T-cell (primary cell): ENCODE measurements at regions not wholly inside any gene's neighbourhood (a gene's known extent, or its start where the extent isn't known, plus 50 kb on each side); places are given as distances from the start of the nearest gene placed in this dataset.

Source experiments
- ATAC-seq, 4 experiments: fragments of 200-7000 bp in 3 of 4; fragments of 150-1000 bp in 1 of 4; cut with Tn5 transposase; replicated peaks in 1 of 4; 1 replicate in 3 of 4; 2 replicates in 1 of 4; pipeline ENCODE4 v1.10.0; 2021; ENCODE audit warnings: moderate library complexity in 3 of 4, mild to moderate bottlenecking in 2 of 4, moderate number of reproducible peaks in 1 of 4
- CTCF ChIA-PET, 2 donors: fragments of 300-600 bp; sonication (Branson Sonifier 250); formaldehyde crosslinking; loops; one replicate each; lab custom pipeline; 2022; ENCODE audit warnings: antibody characterized with exemption in 2 of 2; lab: Charles Lee
- POLR2A ChIA-PET, 2 donors: fragments of 300-600 bp; sonication (Branson Sonifier 250); formaldehyde crosslinking; loops; one replicate each; lab custom pipeline; 2022; ENCODE audit warnings: antibody characterized with exemption in 2 of 2; lab: Charles Lee
- DNase-seq, 35 experiments: peaks; one replicate each; pipeline versions ENCODE4 v3.0.0 to v3.0.0-alpha.2; 2013 to 2023
- H3K27ac ChIP-seq: one replicate; pipeline ENCODE4 v1.5.1; 2013; ENCODE audit warnings: low read length
- H3K27me3 ChIP-seq, 2 experiments: replicated peaks in 1 of 2; 1 replicate in 1 of 2; 2 replicates in 1 of 2; pipeline versions ENCODE4 v1.6.1 to v1.7.0; 2013; ENCODE audit warnings: low read length in 1 of 2, mixed read lengths in 1 of 2; ENCODE audit not compliant: control insufficient read depth in 2 of 2, insufficient read depth in 2 of 2; ENCODE audit errors: extremely low read depth in 1 of 2
- H3K36me3 ChIP-seq, 2 donors: 1 replicate in 1 of 2; 2 replicates in 1 of 2; pipeline versions ENCODE4 v1.6.1 to v1.7.0; 2013; ENCODE audit warnings: low read length in 1 of 2; ENCODE audit not compliant: control insufficient read depth in 2 of 2, insufficient read depth in 1 of 2; ENCODE audit errors: extremely low read depth in 1 of 2
- H3K4me1 ChIP-seq, 2 experiments: 1 replicate in 1 of 2; 2 replicates in 1 of 2; pipeline versions ENCODE4 v1.6.1 to v1.7.0; 2013; ENCODE audit warnings: low read length in 2 of 2, mixed read lengths in 1 of 2; ENCODE audit not compliant: insufficient read depth in 2 of 2, control insufficient read depth in 1 of 2; ENCODE audit errors: extremely low read depth in 1 of 2
- H3K4me3 ChIP-seq, 2 donors: 1 replicate in 1 of 2; 2 replicates in 1 of 2; pipeline versions ENCODE4 v1.5.1 to v1.7.0; 2013; ENCODE audit warnings: mild to moderate bottlenecking in 2 of 2, low read length in 1 of 2, moderate library complexity in 1 of 2; ENCODE audit not compliant: control insufficient read depth in 1 of 2; ENCODE audit errors: extremely low read depth in 1 of 2
- H3K9me3 ChIP-seq: 2 replicates; pipeline ENCODE4 v1.7.0; 2013
- H3K27ac Mint-ChIP-seq, 2 donors: one replicate each; pipeline ENCODE4 v1.8.0; 2020 to 2021; ENCODE audit warnings: mild to moderate bottlenecking in 2 of 2, mixed read lengths in 2 of 2
- H3K27me3 Mint-ChIP-seq, 2 donors: one replicate each; pipeline ENCODE4 v1.8.0; 2021 to 2022; ENCODE audit warnings: mixed read lengths in 2 of 2
- H3K36me3 Mint-ChIP-seq: one replicate; pipeline ENCODE4 v1.8.0; 2021; ENCODE audit warnings: mixed read lengths
- H3K4me1 Mint-ChIP-seq, 3 donors: one replicate each; pipeline ENCODE4 v1.8.0; 2020 to 2022; ENCODE audit warnings: mixed read lengths in 3 of 3, mild to moderate bottlenecking in 1 of 3
- H3K4me3 Mint-ChIP-seq, 3 donors: one replicate each; pipeline ENCODE4 v1.8.0; 2020 to 2022; ENCODE audit warnings: mild to moderate bottlenecking in 3 of 3, mixed read lengths in 3 of 3, moderate library complexity in 3 of 3
- H3K9me3 Mint-ChIP-seq, 3 donors: one replicate each; pipeline ENCODE4 v1.8.0; 2020 to 2022; ENCODE audit warnings: mixed read lengths in 3 of 3
- WGBS: methylation state at CpG from one replicate; pipeline ENCODE4 v1.1.5; 2013; ENCODE audit warnings: missing lambda C conversion rate; ENCODE audit not compliant: insufficient coverage; 5-methylcytosine and 5-hydroxymethylcytosine counted together

GRCh38 chr4:24015782-24016181 is 125.9 kb upstream of the PPARGC1A start:
- no peak for ATAC-seq
- H3K9me3 Mint-ChIP-seq: peaks cover 0 to 9% (median 2%) of the 10 kb centered on the region in 3 donors

DNA sequence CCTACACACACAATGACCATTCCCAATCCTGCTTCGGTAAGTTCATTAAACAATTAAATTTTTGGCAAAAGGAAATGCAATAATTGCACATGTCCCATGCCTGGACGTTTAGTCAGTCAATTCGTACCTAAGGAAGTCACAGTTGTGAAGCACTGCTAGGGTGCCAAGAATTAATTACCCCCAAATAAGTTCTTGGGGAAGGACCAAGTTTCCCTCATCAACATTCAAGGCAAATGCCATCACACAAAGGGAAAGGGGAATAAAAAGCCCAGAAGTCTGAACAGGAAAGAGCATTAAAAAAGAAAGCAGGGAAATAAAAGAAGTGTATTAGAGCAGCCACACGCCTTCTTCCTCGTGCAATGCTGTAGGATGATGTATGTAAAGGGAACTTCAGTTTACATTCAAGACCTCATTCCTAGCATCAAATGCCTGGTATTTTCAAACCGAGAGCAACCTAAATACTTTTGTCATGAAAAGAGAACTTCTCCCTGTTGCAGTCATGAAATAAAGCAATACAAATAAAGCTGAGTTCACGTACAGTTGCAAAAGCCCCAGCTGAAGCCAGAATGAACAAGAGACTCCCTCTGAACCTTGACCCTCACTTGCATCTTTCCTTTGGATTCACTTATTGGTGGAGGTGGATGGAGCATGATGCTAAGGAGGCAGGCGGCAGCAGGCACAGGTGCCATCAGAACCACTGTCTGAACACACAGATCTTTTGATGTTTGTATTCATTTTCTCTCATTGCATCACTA is 124.0 kb upstream of the PPARGC1A start:
- Mint-ChIP-seq H3K36me3 (no peaks in the 10 kb centered on the region), H3K27me3 (no peaks in the 10 kb centered on the region), H3K27ac (no peak overlapping the region), H3K4me1 (no peaks in the 10 kb centered on the region), H3K9me3 (peaks cover 0 to 9% (median 2%) of the 10 kb centered on the region in 3 donors), H3K4me3 (no peak overlapping the region)
- WGBS: no CpG with 5 or more reads among the region's 8 CpGs
- DNase-seq (no peak), ATAC-seq (no peak)
- Histone ChIP-seq H3K27ac (no peak overlapping the region), H3K27me3 (no peaks in the 10 kb centered on the region), H3K4me3 (no peak overlapping the region), H3K4me1 (no peaks in the 10 kb centered on the region), H3K9me3 (no peaks in the 10 kb centered on the region), H3K36me3 (no peaks in the 10 kb centered on the region)
- POLR2A ChIA-PET: no interaction called here
- CTCF ChIA-PET: no interaction called here

More at GRCh38 chr4:24015782-24016181, 125.9 kb upstream of the PPARGC1A start:
- no peak overlapping the region for H3K27ac Mint-ChIP-seq
- DNase-seq: no peak
- H3K36me3 ChIP-seq: no peaks in the 10 kb centered on the region
- H3K4me3 Mint-ChIP-seq: no peak overlapping the region
- no peak overlapping the region for H3K27ac ChIP-seq
- no peaks in the 10 kb centered on the region for H3K4me1 Mint-ChIP-seq
- peaks cover 0 to under 1% of the 10 kb centered on the region in 2 experiments for H3K27me3 ChIP-seq
- 83% methylated on average over 1 of the region's 1 CpG for WGBS
- no peaks in the 10 kb centered on the region for H3K4me1 ChIP-seq
- H3K27me3 Mint-ChIP-seq: no peaks in the 10 kb centered on the region
- CTCF ChIA-PET: no interaction called here
- POLR2A ChIA-PET: no interaction called here
- no peaks in the 10 kb centered on the region for H3K36me3 Mint-ChIP-seq
- no peak overlapping the region for H3K4me3 ChIP-seq
- H3K9me3 ChIP-seq: no peaks in the 10 kb centered on the region

DNA sequence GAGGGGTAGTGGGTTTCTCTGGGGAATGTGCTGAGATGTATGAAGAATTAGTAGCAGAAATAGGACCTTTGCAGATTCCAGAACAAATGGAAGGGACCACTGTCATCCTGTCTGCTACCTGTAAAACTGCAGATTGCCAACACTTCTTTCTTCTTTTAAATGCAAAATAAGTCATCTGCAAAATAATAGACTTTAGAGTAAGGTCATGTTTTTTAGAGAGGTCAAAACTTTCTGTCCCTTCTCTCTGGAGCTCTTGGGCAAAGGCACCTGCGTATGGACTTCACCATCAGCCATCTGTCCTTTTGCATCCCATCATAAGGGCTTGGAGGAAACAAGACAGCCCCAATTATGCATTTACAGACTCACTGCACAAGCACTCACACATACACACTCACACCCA is 121.1 kb upstream of the PPARGC1A start:
- H3K36me3 ChIP-seq: no peaks in the 10 kb centered on the region
- ChIA-PET CTCF (no interaction called here), POLR2A (no interaction called here)
- WGBS: 29% methylated on average over 1 of the region's 1 CpG
- H3K9me3 ChIP-seq: no peaks in the 10 kb centered on the region
- no peak overlapping the region for H3K4me3 ChIP-seq
- no peaks in the 10 kb centered on the region for H3K4me1 ChIP-seq
- no peak overlapping the region for H3K4me3 Mint-ChIP-seq
- no peak overlapping the region for H3K27ac ChIP-seq
- no peaks in the 10 kb centered on the region for H3K27me3 Mint-ChIP-seq
- peaks cover 0 to 11% (median 2%) of the 10 kb centered on the region in 3 donors for H3K9me3 Mint-ChIP-seq
- H3K4me1 Mint-ChIP-seq: no peaks in the 10 kb centered on the region
- H3K27ac Mint-ChIP-seq: no peak overlapping the region
- DNase-seq (no peak), ATAC-seq (no peak)
- H3K27me3 ChIP-seq: no peaks in the 10 kb centered on the region
- H3K36me3 Mint-ChIP-seq: no peaks in the 10 kb centered on the region

DNA sequence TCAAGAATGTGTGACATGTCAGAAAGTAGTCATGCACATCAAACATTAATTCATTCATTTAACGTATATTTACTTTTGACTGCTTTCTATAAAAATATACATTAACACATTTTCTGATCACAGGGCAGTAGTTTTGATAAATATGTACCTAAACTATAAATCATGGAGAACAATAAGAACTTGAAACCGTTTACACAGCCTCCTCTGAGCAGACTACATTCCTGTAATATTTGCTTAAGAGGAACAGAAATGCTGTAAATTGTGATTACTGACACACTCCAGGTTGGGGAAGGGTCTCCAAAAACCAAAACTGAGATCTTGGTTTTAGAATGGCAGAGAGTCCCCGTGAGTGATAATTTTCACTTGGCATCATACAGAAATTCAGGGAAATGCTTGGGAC is 120.7 kb upstream of the PPARGC1A start:
- ChIA-PET CTCF (no interaction called here), POLR2A (no interaction called here)
- DNase-seq (no peak), ATAC-seq (no peak)
- no peaks in the 10 kb centered on the region for H3K4me1 Mint-ChIP-seq
- H3K9me3 Mint-ChIP-seq: peaks cover 0 to 11% (median 2%) of the 10 kb centered on the region in 3 donors
- no peak overlapping the region for H3K4me3 Mint-ChIP-seq
- H3K36me3 Mint-ChIP-seq: no peaks in the 10 kb centered on the region
- no peak overlapping the region for H3K27ac Mint-ChIP-seq
- Histone ChIP-seq H3K27me3 (no peaks in the 10 kb centered on the region), H3K4me1 (no peaks in the 10 kb centered on the region), H3K36me3 (no peaks in the 10 kb centered on the region), H3K27ac (no peak overlapping the region), H3K9me3 (no peaks in the 10 kb centered on the region), H3K4me3 (no peak overlapping the region)
- 33% methylated on average over 1 of the region's 3 CpGs for WGBS
- H3K27me3 Mint-ChIP-seq: no peaks in the 10 kb centered on the region

GRCh38 chr4:24007860-24008261 is 118.0 kb upstream of the PPARGC1A start:
- Mint-ChIP-seq H3K27me3 (no peaks in the 10 kb centered on the region), H3K4me3 (no peak overlapping the region)
- 68% methylated on average over 7 of the region's 10 CpGs for WGBS

GRCh38 chr4:24006269-24006668 is 116.4 kb upstream of the PPARGC1A start:
- DNase-seq: no peak
- Histone ChIP-seq H3K27me3 (no peaks in the 10 kb centered on the region), H3K36me3 (no peaks in the 10 kb centered on the region), H3K9me3 (no peaks in the 10 kb centered on the region), H3K4me1 (no peaks in the 10 kb centered on the region), H3K27ac (no peak overlapping the region), H3K4me3 (no peak overlapping the region)
- Mint-ChIP-seq H3K9me3 (peaks cover 0 to 6% (median 5%) of the 10 kb centered on the region in 3 donors), H3K4me3 (no peak overlapping the region), H3K27ac (no peak overlapping the region), H3K4me1 (no peaks in the 10 kb centered on the region), H3K27me3 (no peaks in the 10 kb centered on the region), H3K36me3 (no peaks in the 10 kb centered on the region)
- CTCF ChIA-PET: no interaction called here
- no peak for ATAC-seq
- 50% methylated on average over 1 of the region's 1 CpG for WGBS
- POLR2A ChIA-PET: no interaction called here

More at GRCh38 chr4:24007860-24008261, 118.0 kb upstream of the PPARGC1A start:
- Histone ChIP-seq H3K4me3 (no peak overlapping the region), H3K4me1 (no peaks in the 10 kb centered on the region), H3K27ac (no peak overlapping the region), H3K27me3 (no peaks in the 10 kb centered on the region), H3K9me3 (no peaks in the 10 kb centered on the region), H3K36me3 (no peaks in the 10 kb centered on the region)
- POLR2A ChIA-PET: interaction anchor here in 1 of 2 donors (0.6 kb wide), 1 partner anchor 52 kb away, joined by 4 read pairs; no protein-coding TSS in a partner anchor
- Mint-ChIP-seq H3K4me1 (no peaks in the 10 kb centered on the region), H3K27ac (no peak overlapping the region), H3K9me3 (peaks cover 0 to 6% (median 5%) of the 10 kb centered on the region in 3 donors), H3K36me3 (no peaks in the 10 kb centered on the region)
- DNase-seq (no peak), ATAC-seq (no peak)
- CTCF ChIA-PET: no interaction called here
